MM.1S (cell line): ENCODE measurements at regions not wholly inside any gene's neighbourhood (a gene's known extent, or its start where the extent isn't known, plus 50 kb on each side); places are given as distances from the start of the nearest gene placed in this dataset.

ENCODE experiments used
- CTCF ChIP-seq: fragments of 300-600 bp; sonication (generic); IDR thresholded peaks from 2 replicates; pipeline ENCODE4 v1.5.1; 2016; ENCODE audit warnings: antibody characterized with exemption, low read length, mixed read lengths
- EZH2 ChIP-seq: fragments of 300-600 bp; sonication (generic); optimal IDR thresholded peaks from 2 replicates; pipeline ENCODE3; 2017; ENCODE audit warnings: low read depth, mild to moderate bottlenecking, antibody characterized with exemption, low read length, mixed read lengths

GRCh38 chrX:458631-459061 lies 71.9 kb upstream of the PPP2R3B start:
- no peak for TF ChIP-seq CTCF
- TF ChIP-seq EZH2 = no peak
